CD4-positive, alpha-beta T cell treated with Interleukin-4 for 4 hours (primary cell): ENCODE measurements at regions not wholly inside any gene's neighbourhood (a gene's known extent, or its start where the extent isn't known, plus 50 kb on each side); places are given as distances from the start of the nearest gene placed in this dataset.
"Not testable (repeated sequence)": the region's sequence is repeated elsewhere in the genome, so short reads cannot be mapped to it uniquely, and the experiment has no call there.

Experiments
- DNase-seq: peaks from one replicate; pipeline ENCODE4 v3.0.0-alpha.2; 2020

DNA sequence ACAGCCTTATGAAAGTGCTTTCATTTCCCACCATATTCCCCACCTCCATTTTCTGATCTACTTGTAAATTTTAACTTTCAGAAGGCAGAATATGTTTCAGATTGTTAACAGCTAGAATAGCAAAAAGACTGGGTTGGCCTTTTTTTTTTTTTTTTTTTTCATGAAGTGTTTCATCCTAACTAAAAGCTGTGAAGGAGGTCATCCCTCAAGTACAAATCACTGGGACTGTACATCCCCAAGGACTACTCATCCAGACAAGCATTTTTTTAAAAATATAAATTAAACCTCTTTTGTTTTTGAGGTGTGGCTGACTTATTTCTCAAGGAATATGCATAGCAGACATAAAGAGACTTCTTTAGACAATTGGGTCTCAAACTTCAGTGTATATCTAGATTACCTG lies 542.1 kb upstream of the TUSC1 start:
- DNase-seq = no peak

DNA sequence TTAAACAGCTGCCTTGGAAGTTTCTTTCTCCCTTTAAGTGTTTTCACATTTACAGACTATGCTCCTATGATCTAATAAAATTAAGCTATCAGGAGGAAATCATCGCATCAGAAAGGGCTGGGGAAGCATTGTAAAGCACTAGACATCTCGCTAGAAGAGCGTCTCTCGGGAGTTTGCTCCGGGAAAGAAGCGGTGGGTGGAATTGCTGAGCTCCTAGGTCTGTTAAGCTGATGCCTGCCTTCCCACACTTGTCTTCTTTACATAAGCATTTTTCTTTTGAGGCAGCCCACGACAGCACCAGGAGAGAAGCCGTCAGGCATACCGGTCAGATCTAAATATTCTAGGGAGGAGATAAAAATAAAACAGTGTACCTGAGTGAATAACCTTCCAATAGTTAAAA lies 541.7 kb upstream of the TUSC1 start:
- DNase-seq = no peak

DNA sequence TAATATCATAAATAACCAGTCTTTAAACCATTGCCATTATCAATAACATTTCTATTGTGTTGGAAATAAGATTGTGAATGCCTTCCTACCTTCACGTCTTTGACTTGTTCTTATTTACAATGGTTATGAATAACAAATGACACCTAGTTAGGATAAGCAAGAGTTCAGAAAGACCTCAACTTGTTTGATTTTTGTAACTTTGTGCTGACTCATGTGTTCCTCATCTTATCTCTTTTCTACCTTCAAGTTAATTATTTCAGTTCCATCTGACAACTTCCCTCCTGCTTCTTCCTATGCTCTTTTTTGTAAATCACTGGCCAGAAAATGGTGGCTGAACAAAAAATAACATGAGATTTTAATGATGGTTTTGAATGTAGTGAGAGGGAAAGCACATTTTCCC lies 538.5 kb upstream of the TUSC1 start:
- DNase-seq = no peak

DNA sequence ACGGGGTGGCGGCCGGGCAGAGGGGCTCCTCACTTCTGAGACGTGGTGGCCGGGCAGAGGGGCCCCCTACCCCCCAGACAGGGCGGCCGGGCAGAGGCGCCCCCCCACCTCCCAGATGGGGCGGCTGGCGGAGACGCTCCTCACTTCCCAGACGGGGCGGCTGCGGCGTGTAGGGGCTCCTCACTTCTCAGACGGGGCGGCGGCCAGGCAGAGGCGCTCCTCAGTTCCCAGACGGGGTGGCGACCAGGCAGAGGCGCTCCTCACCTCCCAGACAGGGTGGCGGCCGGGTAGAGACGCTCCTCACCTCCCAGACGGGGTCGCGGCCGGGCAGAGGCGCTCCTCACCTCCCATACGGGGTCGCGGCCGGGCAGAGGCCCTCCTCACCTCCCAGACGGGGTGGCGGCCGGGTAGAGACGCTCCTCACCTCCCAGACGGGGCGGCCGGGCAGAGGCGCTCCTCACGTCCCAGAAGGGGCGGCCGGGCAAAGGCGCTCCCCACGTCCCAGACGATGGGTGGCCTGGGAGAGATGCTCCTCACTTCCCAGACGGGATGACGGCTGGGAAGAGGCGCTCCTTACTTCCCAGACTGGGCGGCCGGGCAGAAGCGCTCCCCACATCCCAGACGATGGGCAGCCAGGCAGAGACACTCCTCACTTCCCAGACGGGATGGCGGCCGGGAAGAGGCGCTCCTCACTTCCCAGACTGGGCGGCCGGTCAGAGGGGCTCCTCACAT lies 536.6 kb upstream of the TUSC1 start:
- DNase-seq = not testable (repeated sequence)

DNA sequence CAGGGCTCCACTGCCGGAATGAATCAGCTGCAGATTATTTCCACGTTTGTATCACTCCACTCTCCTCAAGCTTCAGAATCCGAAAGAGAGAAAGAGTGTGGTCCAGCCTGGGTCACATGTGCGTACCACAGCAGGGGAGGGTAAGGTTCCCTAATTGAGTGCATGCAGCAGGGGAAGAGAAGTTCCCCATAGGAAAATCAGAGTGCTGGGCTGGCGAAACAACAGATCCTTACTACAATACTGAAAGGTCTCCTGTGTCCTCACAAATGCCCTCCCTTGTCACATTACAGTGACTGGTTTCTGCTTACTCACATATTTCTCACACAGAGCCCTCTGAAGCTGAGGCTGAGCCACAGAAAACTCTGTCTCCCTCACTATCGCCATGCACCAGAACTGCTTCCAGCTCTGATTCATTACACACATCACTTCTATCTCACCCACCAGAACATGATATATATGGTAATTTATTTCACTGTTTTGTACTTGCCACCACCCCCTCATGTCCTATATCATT lies 532.2 kb upstream of the TUSC1 start:
- DNase-seq = no peak

DNA sequence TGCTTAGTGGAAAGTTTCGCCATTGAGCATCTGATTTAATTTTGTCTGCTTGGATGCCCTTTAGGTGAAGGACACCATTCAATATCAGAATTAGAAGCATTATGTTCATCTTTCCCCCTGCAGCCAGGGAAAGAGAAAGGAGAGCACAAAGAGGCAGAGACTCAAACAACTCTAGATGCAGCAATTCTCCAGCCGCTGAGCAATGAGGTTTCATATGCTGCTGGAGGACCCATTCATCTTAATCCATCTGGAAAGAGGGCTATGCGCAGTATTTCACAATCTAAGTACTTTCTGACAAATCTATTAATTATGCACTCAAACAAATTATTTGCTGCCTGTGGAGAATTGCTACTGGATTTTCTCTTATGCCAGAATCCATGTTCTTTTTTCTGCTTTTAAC lies 527.0 kb upstream of the TUSC1 start:
- no peak for DNase-seq

DNA sequence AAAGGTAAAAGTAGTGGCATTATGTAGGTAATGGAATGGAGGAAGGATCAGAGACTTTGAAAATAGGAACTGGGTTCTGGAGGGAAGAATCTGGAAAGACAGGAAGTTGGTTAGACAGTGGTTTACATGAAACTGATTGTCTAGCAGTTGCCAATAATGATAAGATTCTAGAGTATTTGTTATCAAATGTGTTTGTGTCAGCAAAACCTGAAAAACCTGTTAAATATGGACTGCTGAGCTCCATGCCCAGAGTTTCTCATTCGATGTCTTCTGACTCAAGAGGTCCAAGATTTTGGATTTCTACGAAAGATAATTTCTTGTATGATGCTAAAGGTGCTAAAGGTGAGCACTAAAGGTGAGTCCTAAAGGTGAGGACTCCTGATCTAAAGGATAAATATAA lies 515.0 kb upstream of the TUSC1 start:
- DNase-seq = no peak

DNA sequence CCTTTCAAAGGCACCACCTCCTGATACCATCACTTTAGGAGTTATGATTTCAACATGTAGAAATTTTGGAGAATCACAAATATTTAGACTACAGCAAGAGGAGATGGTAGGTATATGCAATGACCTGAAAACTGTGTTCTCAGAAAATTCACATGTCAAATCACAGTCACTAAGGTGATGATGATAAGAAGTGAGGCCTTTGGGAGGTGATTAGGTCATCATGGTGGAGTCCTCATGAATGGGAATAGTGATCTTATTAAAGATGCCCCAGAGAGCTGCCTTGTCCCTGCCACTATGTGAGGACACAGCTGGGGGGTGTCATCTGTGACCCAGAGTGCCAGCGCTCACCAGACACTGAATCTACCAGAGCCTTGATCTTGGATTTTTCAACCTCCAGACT lies 513.5 kb upstream of the TUSC1 start:
- DNase-seq = no peak

DNA sequence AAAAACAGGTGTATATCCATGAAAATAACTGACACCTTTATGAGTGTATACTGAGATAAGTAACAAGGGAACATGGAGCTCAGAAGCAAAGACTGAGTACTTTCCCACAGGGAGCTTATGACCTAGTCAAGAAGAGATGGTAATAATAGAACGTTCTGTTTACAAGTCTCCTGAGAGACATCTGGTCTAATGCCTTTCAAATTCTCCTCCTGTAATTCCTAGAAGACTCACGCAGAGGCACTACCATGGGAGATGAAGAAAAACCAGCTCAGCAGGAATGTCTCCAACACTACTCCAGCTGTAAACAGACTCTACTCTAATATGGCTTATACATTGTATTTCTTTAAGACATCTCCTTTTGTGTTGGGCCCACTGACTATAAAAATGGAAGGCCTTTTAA lies 503.6 kb upstream of the TUSC1 start:
- DNase-seq = no peak

DNA sequence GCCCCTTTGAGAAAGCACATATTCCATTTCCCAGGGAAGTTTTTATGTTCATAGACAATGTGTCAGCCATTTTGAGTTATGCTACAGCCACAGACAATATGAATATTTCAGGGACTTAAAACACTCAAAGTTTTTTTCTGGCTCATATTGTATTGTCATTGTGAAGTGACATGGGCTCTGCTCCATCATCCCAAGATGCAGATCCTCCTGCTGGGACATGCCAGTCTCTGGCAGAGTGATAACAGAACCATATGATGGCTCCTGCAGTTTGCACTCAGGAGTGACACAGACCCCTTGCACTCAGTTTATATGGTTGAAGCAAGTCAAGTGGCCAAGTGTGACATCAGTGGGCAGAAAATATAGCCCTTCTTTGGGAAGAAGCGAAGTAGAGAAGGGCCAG lies 498.4 kb upstream of the TUSC1 start:
- no peak for DNase-seq

DNA sequence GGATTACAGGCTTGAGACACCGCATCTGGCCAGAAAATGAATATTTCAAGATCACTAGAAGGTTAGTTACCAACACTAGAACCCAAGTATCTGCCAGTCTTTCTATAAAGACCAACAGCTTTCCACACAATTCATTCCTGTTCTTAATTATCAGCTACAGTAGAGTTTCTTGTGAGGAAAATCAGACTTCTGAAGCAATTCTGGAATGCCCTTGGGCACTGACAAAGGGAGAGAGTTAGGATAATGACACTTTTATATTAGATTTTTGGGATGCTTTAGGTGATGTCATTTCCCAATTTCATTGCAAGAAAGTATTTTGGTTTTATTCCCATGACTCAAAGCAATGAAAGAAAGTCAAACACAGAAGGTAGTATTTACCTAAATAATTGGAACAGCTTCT lies 497.0 kb upstream of the TUSC1 start:
- no peak for DNase-seq

DNA sequence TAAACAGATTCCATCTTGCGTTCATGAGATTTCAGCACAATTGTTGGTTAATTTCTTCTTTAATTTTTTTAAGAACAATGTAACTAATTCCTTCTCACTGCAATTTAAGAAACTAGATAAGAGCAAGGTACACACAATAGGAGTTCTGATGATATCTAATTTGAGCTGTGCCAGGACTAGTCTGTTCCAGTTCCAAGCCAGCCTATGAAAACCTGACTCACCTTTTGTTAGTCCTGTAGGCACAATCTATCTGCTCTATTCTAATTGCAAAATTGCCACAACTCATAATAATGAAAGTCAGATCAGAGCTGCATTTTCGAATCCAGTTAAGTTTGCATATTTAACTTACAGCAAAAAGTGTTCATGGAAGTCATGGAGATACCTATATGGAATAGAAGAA lies 494.1 kb upstream of the TUSC1 start:
- DNase-seq = no peak

DNA sequence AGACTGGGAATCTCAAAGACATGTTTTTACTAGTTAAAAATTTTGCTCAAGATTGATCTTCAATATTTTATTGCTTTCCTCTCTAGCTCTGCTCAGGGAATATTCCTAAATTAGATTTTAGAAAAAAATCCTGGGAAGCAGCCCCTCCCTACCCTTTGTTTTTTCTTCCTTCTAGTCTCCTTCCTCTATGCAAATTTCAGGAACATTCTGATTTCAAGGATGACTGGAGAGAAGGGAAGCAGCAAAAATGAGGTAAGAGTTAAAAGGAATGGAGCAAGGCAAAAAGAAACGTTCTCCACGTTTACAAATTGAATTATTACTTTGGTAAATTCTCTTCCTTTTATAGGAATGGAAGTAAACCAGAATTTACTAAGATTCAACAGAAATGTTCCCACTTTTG lies 493.4 kb upstream of the TUSC1 start:
- DNase-seq = no peak

DNA sequence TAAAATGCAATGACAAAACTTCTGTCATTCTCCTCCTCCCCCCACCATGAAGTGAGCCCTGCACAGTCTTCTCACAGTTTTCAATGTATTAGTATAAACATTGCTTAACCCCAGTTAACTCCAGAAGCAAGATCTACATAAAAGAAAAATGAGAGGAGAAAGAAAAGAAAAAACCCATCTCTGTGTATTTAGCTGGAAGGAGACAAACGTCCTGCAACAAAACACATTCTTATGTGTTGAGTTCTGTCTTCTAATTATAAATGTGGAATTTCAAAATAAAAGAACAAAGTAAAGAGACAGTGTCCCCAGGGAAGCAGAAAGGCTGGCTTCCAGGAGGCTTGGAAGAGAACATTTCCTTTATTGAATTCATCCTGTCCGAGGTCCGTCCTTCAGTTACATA lies 491.9 kb upstream of the TUSC1 start:
- DNase-seq = no peak

DNA sequence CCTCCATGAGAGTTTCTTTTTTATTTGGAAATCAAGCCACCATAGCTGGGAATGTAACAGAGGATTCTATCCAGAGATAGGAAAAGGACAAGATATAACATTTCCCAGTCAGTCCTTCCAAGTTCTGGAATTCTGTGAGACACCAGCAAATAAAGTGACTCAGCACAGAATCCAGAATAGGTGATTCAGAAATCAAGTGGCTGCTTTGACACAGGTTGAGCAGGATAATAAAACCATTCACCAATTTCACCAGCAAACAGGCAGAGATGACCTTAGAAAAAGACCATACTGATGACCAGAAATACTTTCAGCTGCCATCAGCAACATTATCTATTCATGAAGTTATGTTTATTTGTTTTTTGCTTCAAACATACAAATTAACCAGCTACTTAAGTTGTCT lies 491.5 kb upstream of the TUSC1 start:
- DNase-seq = no peak

DNA sequence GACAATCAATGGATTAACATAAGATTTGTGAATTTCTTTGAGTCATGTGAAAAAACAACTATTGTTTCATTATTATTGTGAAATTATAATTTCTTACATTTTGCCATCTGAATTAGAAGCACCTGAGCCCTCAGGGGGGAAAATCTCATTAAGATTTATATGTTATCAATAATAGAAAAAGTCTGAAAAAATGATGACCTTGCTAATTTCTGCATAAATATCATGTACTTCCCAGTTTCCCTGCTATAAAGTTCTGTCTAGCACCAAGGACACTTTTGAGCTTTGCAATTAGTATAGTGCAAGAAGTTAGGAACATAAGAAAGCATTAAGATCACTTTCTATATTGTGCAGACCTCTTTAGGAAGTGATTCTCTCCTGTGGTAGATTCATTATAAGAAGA lies 488.3 kb upstream of the TUSC1 start:
- DNase-seq = no peak

DNA sequence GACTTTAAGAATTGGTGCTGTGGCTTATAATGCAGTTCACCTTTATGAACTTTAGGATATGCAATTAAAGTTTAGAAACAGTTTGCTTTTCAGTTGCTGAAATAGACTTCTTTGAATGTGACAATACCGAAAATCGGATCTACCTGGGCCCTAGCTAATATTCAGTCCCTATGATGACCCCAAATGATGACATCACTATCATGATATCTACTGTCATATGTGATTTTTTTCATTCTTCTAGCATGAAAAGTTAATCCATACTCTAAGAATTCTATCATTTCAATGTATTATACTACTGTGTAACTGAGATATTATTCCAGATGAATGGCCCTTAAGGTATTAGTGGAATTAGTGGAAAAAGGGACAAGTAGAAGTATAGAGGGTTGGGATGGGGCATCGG lies 487.2 kb upstream of the TUSC1 start:
- no peak for DNase-seq

DNA sequence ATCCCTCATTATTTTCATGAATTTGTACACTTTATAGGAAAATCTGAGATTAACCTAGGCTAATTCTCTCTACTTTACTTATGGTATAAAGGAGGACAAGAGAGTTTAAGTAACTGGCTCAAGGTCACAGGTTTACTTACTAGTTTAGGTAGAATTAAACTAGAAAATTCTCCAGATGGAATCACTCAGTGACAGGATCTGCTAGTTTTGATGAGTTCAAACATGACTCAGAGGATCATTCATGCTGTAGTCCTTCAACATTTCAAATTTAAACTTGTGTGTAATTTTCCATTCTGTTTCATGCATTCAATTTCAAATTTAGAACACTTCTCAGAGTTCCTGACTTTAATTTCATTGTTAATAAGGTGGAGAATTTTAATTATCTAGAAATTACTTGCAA lies 485.7 kb upstream of the TUSC1 start:
- no peak for DNase-seq

DNA sequence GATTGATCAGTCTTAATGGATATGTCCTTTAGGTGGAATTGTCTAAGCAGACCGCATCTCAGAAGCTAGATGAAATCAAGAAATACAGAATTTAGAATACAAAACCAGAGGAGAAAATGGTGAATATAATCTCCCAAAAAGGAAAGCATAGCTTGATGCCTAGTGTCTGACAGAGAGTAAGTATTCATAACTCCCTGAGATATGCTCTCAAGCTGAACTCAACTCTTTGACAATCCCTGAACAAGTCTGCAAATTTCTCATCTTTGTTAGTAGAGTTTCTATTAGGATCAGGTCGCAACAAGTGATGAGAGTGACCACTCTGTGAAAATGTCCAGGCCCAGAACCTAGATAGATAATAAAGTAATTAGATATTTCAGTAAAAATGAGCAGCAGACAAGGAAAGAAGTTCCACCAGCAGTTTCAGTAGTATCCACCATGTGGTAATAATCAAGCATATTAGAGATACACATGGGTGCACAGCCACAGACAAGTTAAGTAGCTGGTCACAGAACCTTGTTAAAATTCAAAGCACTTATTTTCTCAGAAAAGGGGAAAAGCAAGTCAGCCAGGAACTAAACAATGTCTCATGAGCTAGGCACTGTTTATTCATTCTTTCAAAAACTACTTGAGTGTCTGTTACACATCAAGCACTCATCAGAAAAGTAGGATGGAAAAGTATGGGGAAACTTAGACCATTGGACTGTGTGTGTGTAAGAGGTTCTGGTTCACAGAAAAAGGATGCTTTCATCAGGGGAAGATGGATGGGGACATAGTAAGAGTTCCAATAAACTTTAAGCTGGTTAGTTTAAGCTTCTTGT lies 481.5 kb upstream of the TUSC1 start:
- no peak for DNase-seq

DNA sequence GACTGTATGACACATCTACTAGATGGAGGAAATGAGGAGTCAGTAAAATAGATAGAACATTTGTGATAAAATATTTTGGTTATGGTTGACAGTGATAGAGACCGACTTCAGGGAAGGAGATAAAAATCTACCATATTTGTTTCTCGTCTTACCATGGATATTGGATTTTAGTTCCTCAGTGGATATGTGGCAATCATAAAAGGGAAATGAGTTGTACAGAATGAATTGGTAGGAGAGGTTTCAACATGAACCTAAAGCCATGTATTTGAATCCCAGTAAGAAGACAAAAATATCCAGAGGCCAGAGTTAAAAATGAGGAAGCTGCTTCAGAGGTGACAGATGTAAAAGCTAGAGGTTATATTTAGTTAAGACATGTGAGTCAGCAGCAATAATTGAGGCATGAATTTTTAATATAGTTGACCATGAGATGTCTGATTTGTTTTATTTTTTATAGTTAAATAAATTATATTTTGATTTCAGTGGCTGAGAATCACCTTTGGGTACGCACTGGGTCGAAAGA lies 480.4 kb upstream of the TUSC1 start:
- no peak for DNase-seq

DNA sequence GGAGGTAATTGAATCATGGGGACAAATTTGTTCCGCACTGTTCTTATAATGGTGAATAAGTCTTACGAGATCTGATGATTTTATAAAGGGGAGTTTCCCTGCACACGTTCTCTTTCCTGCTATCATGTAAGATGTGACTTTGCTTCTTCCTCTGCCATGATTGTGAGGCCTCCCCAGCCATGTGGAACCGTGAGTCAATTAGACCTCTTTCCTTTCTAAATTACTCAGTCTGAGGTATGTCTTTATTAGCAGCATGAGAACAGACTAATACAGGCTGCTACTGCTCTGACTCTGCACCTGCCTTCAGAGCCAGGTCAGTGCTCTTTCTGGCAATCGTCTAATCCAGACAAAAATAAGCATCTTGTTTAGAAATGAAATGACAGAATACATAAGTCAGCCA lies 479.2 kb upstream of the TUSC1 start:
- no peak for DNase-seq

DNA sequence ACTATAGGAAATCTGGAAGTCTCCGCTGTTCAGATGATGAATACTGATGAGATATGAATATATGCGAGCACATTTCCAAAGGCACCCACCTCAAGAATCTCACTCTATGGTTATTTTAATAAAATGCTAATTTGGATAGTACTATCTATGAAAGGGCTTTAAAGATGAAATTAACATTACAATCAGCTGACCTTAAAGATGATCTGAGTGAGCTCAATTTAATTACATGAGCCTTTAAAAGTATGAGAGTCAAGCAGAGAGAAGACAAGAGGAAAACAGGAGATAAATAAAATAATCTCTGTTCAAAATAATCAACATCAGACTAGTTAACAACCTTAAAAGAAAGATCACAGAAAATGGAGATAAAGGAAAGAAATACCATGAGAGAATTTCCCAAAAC lies 474.1 kb upstream of the TUSC1 start:
- DNase-seq = no peak

DNA sequence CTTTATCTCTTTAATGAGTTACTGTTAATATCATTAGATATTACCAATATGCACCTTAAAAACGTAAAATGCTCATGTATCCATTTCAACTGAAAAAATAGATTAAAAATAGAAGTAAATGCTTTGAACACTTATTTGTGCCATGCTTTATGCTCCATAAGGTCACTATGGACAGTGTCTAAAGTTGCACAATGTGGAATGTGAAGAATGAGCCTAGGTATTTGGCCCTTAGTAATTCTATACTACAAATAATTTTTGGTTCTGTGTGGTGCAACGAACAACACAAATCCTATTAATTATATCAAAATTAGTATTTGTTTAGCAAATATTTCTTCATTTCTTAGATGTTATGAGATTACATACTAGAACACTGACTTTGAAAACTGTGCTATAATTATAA lies 469.9 kb upstream of the TUSC1 start:
- DNase-seq = no peak

DNA sequence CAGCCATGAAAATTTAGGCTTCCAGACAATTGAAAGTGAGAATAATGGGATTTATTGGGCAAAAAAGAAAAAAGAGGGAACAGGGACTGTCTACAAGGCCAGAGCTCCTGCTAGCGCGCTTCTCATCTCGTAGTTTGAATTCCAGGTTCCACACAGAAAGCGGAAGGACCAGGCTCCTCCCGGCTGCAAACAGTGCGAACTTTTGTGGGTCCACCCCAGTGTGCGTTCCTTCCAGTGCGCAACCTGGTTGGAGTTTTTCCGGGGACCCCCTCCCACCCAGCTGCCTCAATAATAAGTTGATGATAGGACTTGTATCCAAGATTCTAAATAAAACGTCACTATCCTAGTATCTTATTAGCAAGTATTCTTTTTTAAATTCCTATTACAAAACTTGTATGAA lies 467.7 kb upstream of the TUSC1 start:
- DNase-seq = no peak
